SK-N-SH (cell line): ENCODE measurements at regions not wholly inside any gene's neighbourhood (a gene's known extent, or its start where the extent isn't known, plus 50 kb on each side); places are given as distances from the start of the nearest gene placed in this dataset.

ENCODE experiments used
- CTCF ChIA-PET: fragments of 300-600, 350-600 bp; formaldehyde crosslinking; extraction: SDS; loops from one replicate; lab custom pipeline; 2021; lab: Yijun Ruan, JAX
- POLR2A ChIA-PET: fragments of 350-600 bp; sonication (Branson Sonifier 250); formaldehyde crosslinking; extraction: SDS; loops from one replicate; lab custom pipeline; 2020; ENCODE audit warnings: antibody characterized with exemption, inconsistent platforms; lab: Yijun Ruan, JAX
- DNase-seq: peaks from one replicate; pipeline ENCODE4 v3.0.0; 2012
- H2AFZ ChIP-seq: fragments of 200-600 bp; sonication (generic); 2 replicates; pipeline ENCODE4 v1.8.1; 2016; ENCODE audit warnings: antibody characterized with exemption, mild to moderate bottlenecking, low read depth
- H3F3A ChIP-seq: fragments of 200-600 bp; sonication (generic); replicated peaks from 2 replicates; pipeline ENCODE3; 2016; ENCODE audit warnings: antibody characterized with exemption, mild to moderate bottlenecking; ENCODE audit not compliant: insufficient read depth
- H3K27ac ChIP-seq, 2 experiments: fragments of 200-500 bp in 1 of 2; fragments of 200-600 bp in 1 of 2; sonication (Bioruptor generic) in 1 of 2; sonication (generic), shearing (Covaris generic) in 1 of 2; 2 replicates each; pipeline versions ENCODE4 v1.5.1 to v1.6.1; 2014 to 2016; ENCODE audit warnings: low read depth in 2 of 2, inconsistent platforms in 1 of 2, low read length in 1 of 2, mild to moderate bottlenecking in 1 of 2, mixed read lengths in 1 of 2
- H3K27me3 ChIP-seq: fragments of 200-600 bp; sonication (generic), shearing (Covaris generic); 2 replicates; pipeline ENCODE4 v1.6.1; 2016; ENCODE audit warnings: mixed run types; ENCODE audit not compliant: insufficient read depth
- H3K36me3 ChIP-seq, 2 experiments: fragments of 200-500 bp in 1 of 2; fragments of 200-600 bp in 1 of 2; sonication (Bioruptor generic) in 1 of 2; sonication (generic) in 1 of 2; replicated peaks in 1 of 2; 2 replicates each; pipeline versions ENCODE3 to v1.5.1; 2014 to 2016; ENCODE audit warnings: low read length in 1 of 2, mild to moderate bottlenecking in 1 of 2; ENCODE audit not compliant: insufficient read depth in 2 of 2, control insufficient read depth in 1 of 2
- H3K4me1 ChIP-seq, 2 experiments: fragments of 200-500 bp in 1 of 2; fragments of 200-600 bp in 1 of 2; sonication (Bioruptor generic) in 1 of 2; sonication (generic), shearing (Covaris generic) in 1 of 2; 2 replicates each; pipeline versions ENCODE4 v1.5.1 to v1.6.1; 2014 to 2016; ENCODE audit warnings: low read depth in 1 of 2, low read length in 1 of 2, mixed run types in 1 of 2; ENCODE audit not compliant: insufficient read depth in 2 of 2, control insufficient read depth in 1 of 2
- H3K4me2 ChIP-seq: fragments of 200-600 bp; sonication (generic), shearing (Covaris generic); 2 replicates; pipeline ENCODE4 v1.6.1; 2017; ENCODE audit warnings: mixed run types
- H3K4me3 ChIP-seq, 2 experiments: fragments of 200-500 bp in 1 of 2; fragments of 200-600 bp in 1 of 2; sonication (Bioruptor generic) in 1 of 2; sonication (generic), shearing (Covaris generic) in 1 of 2; 2 replicates each; pipeline versions ENCODE4 v1.5.1 to v1.8.1; 2014 to 2016; ENCODE audit warnings: low read depth in 2 of 2, inconsistent platforms in 1 of 2, low read length in 1 of 2, mild to moderate bottlenecking in 1 of 2, mixed read lengths in 1 of 2, moderate library complexity in 1 of 2
- H3K79me2 ChIP-seq: fragments of 200-600 bp; sonication (generic); 2 replicates; pipeline ENCODE4 v1.8.1; 2017; ENCODE audit warnings: mild to moderate bottlenecking; ENCODE audit not compliant: insufficient read depth
- H3K9ac ChIP-seq: fragments of 200-600 bp; sonication (generic); 2 replicates; pipeline ENCODE4 v1.6.1; 2017; ENCODE audit warnings: mixed run types
- H3K9me2 ChIP-seq: fragments of 200-600 bp; sonication (generic); 2 replicates; pipeline ENCODE4 v1.6.1; 2017; ENCODE audit warnings: mixed run types
- H3K9me3 ChIP-seq: fragments of 200-600 bp; sonication (generic); 2 replicates; pipeline ENCODE4 v1.6.1; 2017; ENCODE audit warnings: mixed run types, mild to moderate bottlenecking, moderate library complexity
- H4K20me1 ChIP-seq: fragments of 200-600 bp; sonication (generic); 2 replicates; pipeline ENCODE4 v1.6.1; 2017; ENCODE audit warnings: mild to moderate bottlenecking, mixed run types; ENCODE audit not compliant: insufficient read depth
- CTCF ChIP-seq: fragments of 200-600 bp; sonication (generic); IDR thresholded peaks from 2 replicates; pipeline ENCODE4 v1.6.1; 2017; ENCODE audit warnings: antibody characterized with exemption, mild to moderate bottlenecking, moderate library complexity
- EP300 ChIP-seq, 2 experiments: IDR thresholded peaks; 2 replicates each; pipeline versions ENCODE4 v1.4.0 to v1.6.1; 2012; ENCODE audit warnings: borderline replicate concordance in 1 of 2, low read depth in 1 of 2, low read length in 1 of 2
- IRF3 ChIP-seq: fragments of 150-350 bp; IDR thresholded peaks from 2 replicates; pipeline ENCODE4 v1.6.1; 2016; ENCODE audit warnings: mild to moderate bottlenecking, low read depth, low read length
- JUND ChIP-seq: IDR thresholded peaks from 2 replicates; pipeline ENCODE4 v1.4.0; 2012
- MAX ChIP-seq: IDR thresholded peaks from 2 replicates; pipeline ENCODE4 v1.4.0; 2012; ENCODE audit warnings: low read depth
- MEF2A ChIP-seq: IDR thresholded peaks from 2 replicates; pipeline ENCODE4 v1.4.0; 2012; ENCODE audit warnings: low read depth, borderline replicate concordance
- MXI1 ChIP-seq: IDR thresholded peaks from 2 replicates; pipeline ENCODE4 v1.6.1; 2012; ENCODE audit warnings: mild to moderate bottlenecking, low read depth, low read length, improper control_type of control experiment
- POLR2AphosphoS5 ChIP-seq: IDR thresholded peaks from 2 replicates; pipeline ENCODE4 v1.6.1; 2012; ENCODE audit warnings: low read depth, low read length
- RCOR1 ChIP-seq: fragments of 150-350 bp; IDR thresholded peaks from 2 replicates; pipeline ENCODE4 v1.6.1; 2017; ENCODE audit warnings: antibody characterized with exemption, low read length
- REST ChIP-seq: IDR thresholded peaks from 2 replicates; pipeline ENCODE4 v1.6.1; 2012; ENCODE audit warnings: mild to moderate bottlenecking, low read depth, low read length, moderate library complexity
- RXRA ChIP-seq: IDR thresholded peaks from 2 replicates; pipeline ENCODE4 v1.4.0; 2012; ENCODE audit warnings: low read depth, mild to moderate bottlenecking, borderline replicate concordance
- ZBTB33 ChIP-seq: IDR thresholded peaks from 2 replicates; pipeline ENCODE4 v1.4.0; 2012; ENCODE audit warnings: low read depth, borderline replicate concordance
- WGBS: methylation state at CpG from one replicate; pipeline ENCODE4 v1.1.6; 2017; ENCODE audit warnings: low lambda C conversion rate; 5-methylcytosine and 5-hydroxymethylcytosine counted together

- Histone ChIP-seq H2AFZ (no peak overlapping the region), H4K20me1 (no peaks in the 10 kb centered on the region), H3F3A (no peaks in the 10 kb centered on the region), H3K9me3 (no peaks in the 10 kb centered on the region), H3K4me1 (no peaks in the 10 kb centered on the region), H3K27me3 (no peaks in the 10 kb centered on the region), H3K9ac (no peak overlapping the region), H3K36me3 (no peaks in the 10 kb centered on the region), H3K9me2 (no peaks in the 10 kb centered on the region), H3K4me2 (no peak overlapping the region), H3K27ac (no peak overlapping the region), H3K79me2 (no peaks in the 10 kb centered on the region), H3K4me3 (no peak overlapping the region)
- ChIA-PET POLR2A (no interaction called here), CTCF (interaction anchor here (0.7 kb wide), 1 partner anchor 9 kb away, joined by 3 read pairs; no protein-coding TSS in a partner anchor)
- TF ChIP-seq RCOR1, result no peak
- TF ChIP-seq IRF3, result no peak
- no peak for TF ChIP-seq POLR2AphosphoS5
- TF ChIP-seq MAX, result no peak
- TF ChIP-seq JUND, result no peak
- no peak for TF ChIP-seq ZBTB33
- no peak for TF ChIP-seq RXRA
- TF ChIP-seq EP300 (IDR thresholded peaks at IDR 0.05; ENCODE audit: borderline replicate concordance in 1 of 2, low read depth in 1 of 2, low read length in 1 of 2), result no peak
- TF ChIP-seq MEF2A, result no peak
- TF ChIP-seq CTCF, result no peak
- no peak for TF ChIP-seq REST
- TF ChIP-seq MXI1, result no peak
- DNase-seq, result no peak
- 45% methylated on average over 6 of the region's 14 CpGs for WGBS
Observed at GRCh38 chr10:131689016-131689415, 211.8 kb upstream of the PPP2R2D start.
